ENCODE measurements at regions not wholly inside any gene's neighbourhood (a gene's known extent, or its start where the extent isn't known, plus 50 kb on each side); places are given as distances from the start of the nearest gene placed in this dataset.

- TF ChIP-seq USF2 (IDR thresholded peaks at IDR 0.05; ENCODE audit: borderline replicate concordance, low read depth, low read length): no peak
- no peak for TF ChIP-seq STAT1 (conservative IDR thresholded peaks at IDR 0.05)
- TF ChIP-seq CTCF (IDR thresholded peaks at IDR 0.05 in 2 of 3, conservative IDR thresholded peaks at IDR 0.05 in 1 of 3; ENCODE audit: control insufficient read depth in 2 of 3, extremely low read depth in 1 of 3, insufficient read depth in 1 of 3, low read depth in 3 of 3, low read length in 3 of 3): no peak
- no peak for TF ChIP-seq CBX3 (IDR thresholded peaks at IDR 0.05; ENCODE audit: borderline replicate concordance, low read depth)
- TF ChIP-seq CHD2 (IDR thresholded peaks at IDR 0.05; ENCODE audit: borderline replicate concordance, low read depth, low read length): no peak
- no peak for TF ChIP-seq GABPA (IDR thresholded peaks at IDR 0.05; ENCODE audit: low read depth)
- no peak for TF ChIP-seq HDGF (IDR thresholded peaks at IDR 0.05)
- no peak for TF ChIP-seq POLR2AphosphoS2 (IDR thresholded peaks at IDR 0.05; ENCODE audit: low read depth, low read length)
Observed at GRCh38 chr3:162641907-162642306, 1145.3 kb downstream of the OTOL1 start.
